ENCODE measurements at regions not wholly inside any gene's neighbourhood (a gene's known extent, or its start where the extent isn't known, plus 50 kb on each side); places are given as distances from the start of the nearest gene placed in this dataset.

- H3K4me1 ChIP-seq (ENCODE audit: low read length): no peaks in the 10 kb centered on the region
- no peaks in the 10 kb centered on the region for H3K9me3 ChIP-seq (replicated peaks; ENCODE audit: insufficient read depth, low read length)
- no peak overlapping the region for H3K9ac ChIP-seq (ENCODE audit: low read length)
- no peak for TF ChIP-seq EZH2phosphoT487 (IDR thresholded peaks at IDR 0.05; ENCODE audit: low read length)
- TF ChIP-seq EZH2 (optimal IDR thresholded peaks at IDR 0.05; ENCODE audit: low read depth, low read length): no peak
- TF ChIP-seq CTCF (IDR thresholded peaks at IDR 0.05; ENCODE audit: low read length): no peak
- H3K4me2 ChIP-seq (ENCODE audit: low read depth, low read length): no peak overlapping the region
- no peaks in the 10 kb centered on the region for H3F3A ChIP-seq (ENCODE audit: insufficient read depth, low read length)
- no peaks in the 10 kb centered on the region for H3K9me2 ChIP-seq (replicated peaks; ENCODE audit: insufficient read depth, low read length)
- no peaks in the 10 kb centered on the region for H4K20me1 ChIP-seq (ENCODE audit: insufficient read depth, low read length)
- DNase-seq: no peak
- H2AFZ ChIP-seq (ENCODE audit: low read length): no peak overlapping the region
- H3K4me3 ChIP-seq (ENCODE audit: low read length): no peak overlapping the region
- no peaks in the 10 kb centered on the region for H3K27me3 ChIP-seq (replicated peaks; ENCODE audit: insufficient read depth, low read length)
- no peaks in the 10 kb centered on the region for H3K79me2 ChIP-seq (ENCODE audit: low read length)
- no peak overlapping the region for H3K27ac ChIP-seq (ENCODE audit: low read length)
- H3K36me3 ChIP-seq (replicated peaks; ENCODE audit: insufficient read depth, low read length): no peaks in the 10 kb centered on the region
These were observed 126.3 kb upstream of the HS6ST1 start for GRCh38 chr2:128444816-128445522.

GRCh38 chr2:128445523-128445900 is 126.8 kb upstream of the HS6ST1 start:
- no peaks in the 10 kb centered on the region for H3K9me2 ChIP-seq (replicated peaks; ENCODE audit: insufficient read depth, low read length)
- H2AFZ ChIP-seq (ENCODE audit: low read length): no peak overlapping the region
- H3K9ac ChIP-seq (ENCODE audit: low read length): no peak overlapping the region
- H3K4me2 ChIP-seq (ENCODE audit: low read depth, low read length): no peak overlapping the region
- no peaks in the 10 kb centered on the region for H3K79me2 ChIP-seq (ENCODE audit: low read length)
- H3K9me3 ChIP-seq (replicated peaks; ENCODE audit: insufficient read depth, low read length): no peaks in the 10 kb centered on the region
- no peaks in the 10 kb centered on the region for H3K36me3 ChIP-seq (replicated peaks; ENCODE audit: insufficient read depth, low read length)
- no peak overlapping the region for H3K27ac ChIP-seq (ENCODE audit: low read length)
- no peak overlapping the region for H3K4me3 ChIP-seq (ENCODE audit: low read length)
- TF ChIP-seq CTCF (IDR thresholded peaks at IDR 0.05; ENCODE audit: low read length): no peak
- TF ChIP-seq EZH2phosphoT487 (IDR thresholded peaks at IDR 0.05; ENCODE audit: low read length): no peak
- no peak for TF ChIP-seq EZH2 (optimal IDR thresholded peaks at IDR 0.05; ENCODE audit: low read depth, low read length)
- no peaks in the 10 kb centered on the region for H4K20me1 ChIP-seq (ENCODE audit: insufficient read depth, low read length)
- H3F3A ChIP-seq (ENCODE audit: insufficient read depth, low read length): no peaks in the 10 kb centered on the region
- no peaks in the 10 kb centered on the region for H3K4me1 ChIP-seq (ENCODE audit: low read length)
- no peaks in the 10 kb centered on the region for H3K27me3 ChIP-seq (replicated peaks; ENCODE audit: insufficient read depth, low read length)
- DNase-seq: no peak

GRCh38 chr2:128446049-128446873 is 127.6 kb upstream of the HS6ST1 start:
- H3K27ac ChIP-seq (ENCODE audit: low read length): no peak overlapping the region
- H2AFZ ChIP-seq (ENCODE audit: low read length): no peak overlapping the region
- no peak for DNase-seq
- H3K4me2 ChIP-seq (ENCODE audit: low read depth, low read length): no peak overlapping the region
- H3K9me3 ChIP-seq (replicated peaks; ENCODE audit: insufficient read depth, low read length): no peaks in the 10 kb centered on the region
- H3K36me3 ChIP-seq (replicated peaks; ENCODE audit: insufficient read depth, low read length): no peaks in the 10 kb centered on the region
- H3K9me2 ChIP-seq (replicated peaks; ENCODE audit: insufficient read depth, low read length): no peaks in the 10 kb centered on the region
- H3K9ac ChIP-seq (ENCODE audit: low read length): no peak overlapping the region
- no peaks in the 10 kb centered on the region for H4K20me1 ChIP-seq (ENCODE audit: insufficient read depth, low read length)
- H3K79me2 ChIP-seq (ENCODE audit: low read length): no peaks in the 10 kb centered on the region
- H3F3A ChIP-seq (ENCODE audit: insufficient read depth, low read length): no peaks in the 10 kb centered on the region
- no peak overlapping the region for H3K4me3 ChIP-seq (ENCODE audit: low read length)
- TF ChIP-seq EZH2 (optimal IDR thresholded peaks at IDR 0.05; ENCODE audit: low read depth, low read length): no peak
- TF ChIP-seq EZH2phosphoT487 (IDR thresholded peaks at IDR 0.05; ENCODE audit: low read length): no peak
- H3K4me1 ChIP-seq (ENCODE audit: low read length): no peaks in the 10 kb centered on the region
- no peaks in the 10 kb centered on the region for H3K27me3 ChIP-seq (replicated peaks; ENCODE audit: insufficient read depth, low read length)
